Activated CD4-positive, alpha-beta T cell treated with anti-CD3 and anti-CD28 coated beads, Interleukin-2, Interleukin-6, amounts not matched to agents 100 ng/mL and 50 ng/mL, durations not matched to agents 16 hours and 8 hours (primary cell): ENCODE measurements at regions not wholly inside any gene's neighbourhood (a gene's known extent, or its start where the extent isn't known, plus 50 kb on each side); places are given as distances from the start of the nearest gene placed in this dataset.
A peak's percentile ranks its signal among the peaks of the same experiment; 100 is the strongest.

ENCODE experiments used
- DNase-seq: peaks from one replicate; pipeline ENCODE4 v3.0.0-alpha.2; 2020

- no peak for DNase-seq
Observed at GRCh38 chr4:176981551-176981950, 188.8 kb upstream of the VEGFC start.

GRCh38 chr4:176988226-176988625 is 195.5 kb upstream of the VEGFC start:
- no peak for DNase-seq

DNA sequence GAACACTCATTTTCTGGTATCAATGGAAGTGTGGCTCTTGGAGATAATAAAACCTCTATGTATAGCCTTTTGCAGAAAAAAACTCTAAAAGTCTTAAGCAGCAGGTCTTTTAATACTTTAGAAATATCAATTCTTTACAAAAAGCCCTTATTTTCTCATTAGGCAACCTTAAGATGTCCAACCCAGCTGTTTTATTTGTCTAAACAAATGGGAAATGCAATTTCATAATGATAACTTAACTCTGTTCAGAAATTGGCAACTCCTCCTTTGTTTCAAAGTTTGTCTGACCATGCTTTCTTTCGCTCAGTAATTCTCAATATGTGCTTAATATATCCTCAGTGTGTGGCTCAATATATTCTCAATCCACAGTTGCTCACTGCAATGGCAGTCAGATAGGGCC is 196.5 kb upstream of the VEGFC start:
- no peak for DNase-seq

GRCh38 chr4:176999935-177000543 is 207.3 kb upstream of the VEGFC start:
- no peak for DNase-seq

DNA sequence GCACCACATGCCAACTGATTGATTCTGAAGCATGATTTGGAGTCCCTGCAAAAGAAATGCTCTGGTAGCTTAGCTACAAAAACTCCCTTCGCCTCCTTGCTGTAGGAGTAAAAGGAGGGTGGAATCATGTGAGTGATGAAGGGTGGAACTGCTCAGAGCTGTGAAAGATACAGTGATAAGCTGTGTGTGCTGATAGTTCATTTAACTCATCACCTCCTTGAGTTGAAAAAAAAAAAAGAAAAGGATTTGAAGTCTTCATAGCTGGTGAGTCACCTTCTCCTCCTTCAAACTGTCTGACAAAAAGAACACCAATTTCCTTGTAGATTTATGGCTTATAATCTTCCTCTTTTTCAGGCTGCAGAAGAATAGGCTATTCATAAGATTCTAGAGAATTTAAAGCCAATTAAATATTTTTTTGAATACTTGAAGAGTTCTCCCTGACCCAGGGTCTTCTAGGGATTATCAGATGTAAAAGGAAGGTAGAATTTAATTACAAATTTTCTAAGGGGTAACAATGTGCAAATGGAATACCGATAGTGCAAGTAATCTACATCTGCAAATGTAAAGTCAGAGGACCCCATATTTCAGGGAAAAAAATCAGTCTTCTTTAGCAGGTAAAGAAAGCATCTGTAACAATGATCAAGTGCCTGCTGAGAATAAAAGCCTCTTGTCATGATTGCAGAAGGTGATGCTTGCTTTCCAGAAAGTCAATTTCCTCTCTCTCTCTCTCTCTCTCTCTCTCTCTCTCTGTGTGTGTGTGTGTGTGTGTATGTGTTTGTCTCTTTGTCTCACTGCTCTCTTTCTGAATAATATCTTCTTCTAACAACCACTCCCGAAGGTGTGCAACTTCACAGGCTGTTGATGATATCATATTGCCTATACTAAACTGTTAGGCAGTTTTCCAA is 208.8 kb upstream of the VEGFC start:
- no peak for DNase-seq

- DNase-seq, result peak; percentile 8
Observed at GRCh38 chr4:177005674-177006230, 213.0 kb upstream of the VEGFC start.

DNA sequence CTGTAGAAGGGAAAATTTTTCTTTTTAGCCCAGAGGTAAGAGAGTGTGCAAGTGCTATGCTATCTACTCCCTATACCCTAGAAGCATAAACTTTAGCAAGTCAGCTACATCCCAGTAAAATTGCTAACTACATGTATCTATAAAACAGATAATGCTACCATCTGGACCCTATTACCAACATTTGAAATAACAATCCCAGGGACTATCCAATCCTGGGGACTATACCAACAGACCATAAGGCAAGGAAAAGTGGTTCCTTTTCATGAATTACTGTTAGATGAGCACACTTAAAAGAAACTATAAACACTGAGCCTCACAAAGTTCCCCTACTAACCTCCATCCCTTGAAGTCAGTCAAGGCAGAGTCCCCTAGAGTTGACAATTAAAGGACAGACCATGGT is 213.6 kb upstream of the VEGFC start:
- no peak for DNase-seq

DNA sequence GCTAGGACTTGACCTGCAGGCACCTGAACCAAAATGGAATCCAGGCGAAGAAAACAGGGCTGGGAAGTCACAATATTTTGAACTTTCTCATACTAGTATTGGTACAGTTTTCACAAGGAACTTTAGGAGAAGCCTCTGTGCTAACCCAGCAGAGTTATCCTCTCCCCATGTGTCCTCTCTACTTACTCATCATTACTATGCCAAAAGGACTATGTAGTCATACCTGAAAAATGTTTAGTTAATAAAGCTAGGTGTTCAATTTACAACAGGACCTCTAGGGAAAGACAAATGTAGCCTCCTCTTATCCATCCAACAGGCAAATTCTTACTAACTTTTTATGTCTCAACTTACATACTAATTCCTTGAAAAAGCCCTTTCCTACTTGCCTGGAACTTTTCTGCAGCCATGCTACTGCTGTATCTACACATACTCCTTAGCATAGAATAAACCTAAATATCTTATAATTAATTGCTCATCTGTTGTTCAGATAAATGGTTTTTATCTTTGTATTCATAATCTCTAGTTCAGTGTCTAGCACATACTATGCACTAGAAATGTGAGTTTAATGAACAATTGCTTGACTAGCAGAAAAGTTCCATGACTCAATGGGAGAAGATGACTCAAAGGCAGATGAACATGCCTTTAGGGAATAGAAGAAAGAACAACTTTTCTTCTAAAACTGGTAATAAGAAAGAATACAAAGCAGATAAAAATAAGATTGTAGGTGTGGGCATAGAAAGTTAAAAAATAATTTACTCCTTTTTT is 215.5 kb upstream of the VEGFC start:
- no peak for DNase-seq

DNA sequence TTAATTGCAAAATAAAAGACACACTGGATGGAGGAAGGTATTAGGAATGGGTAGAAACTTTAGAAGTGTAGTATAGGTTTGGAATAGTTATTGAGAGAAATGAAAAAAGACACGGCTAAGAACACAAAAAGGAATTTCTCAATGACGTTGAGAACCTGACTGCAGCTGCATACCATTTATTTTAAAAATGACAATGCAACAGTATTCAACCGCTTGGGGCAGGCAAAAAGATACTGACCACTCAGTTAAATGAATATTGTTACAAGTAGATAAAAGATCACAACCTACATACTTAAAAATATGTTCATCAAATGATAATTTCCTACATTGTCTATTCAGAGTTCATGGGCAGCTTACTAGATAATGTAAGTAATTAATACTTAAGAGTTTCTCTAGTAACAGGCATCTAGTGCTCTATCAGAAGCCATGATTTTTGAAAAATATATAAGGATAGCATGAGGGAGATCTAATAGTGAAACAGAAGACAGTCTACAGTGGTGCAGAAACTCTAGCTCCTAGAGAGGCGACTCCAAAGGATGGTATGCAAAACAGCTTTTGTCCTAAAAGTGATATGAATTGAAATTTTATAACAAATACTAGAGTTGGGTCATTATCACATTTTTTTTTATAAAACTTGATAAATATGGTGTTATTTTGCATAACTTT is 216.2 kb upstream of the VEGFC start:
- no peak for DNase-seq

- no peak for DNase-seq
Observed at GRCh38 chr4:177010418-177010817, 217.7 kb upstream of the VEGFC start.

DNA sequence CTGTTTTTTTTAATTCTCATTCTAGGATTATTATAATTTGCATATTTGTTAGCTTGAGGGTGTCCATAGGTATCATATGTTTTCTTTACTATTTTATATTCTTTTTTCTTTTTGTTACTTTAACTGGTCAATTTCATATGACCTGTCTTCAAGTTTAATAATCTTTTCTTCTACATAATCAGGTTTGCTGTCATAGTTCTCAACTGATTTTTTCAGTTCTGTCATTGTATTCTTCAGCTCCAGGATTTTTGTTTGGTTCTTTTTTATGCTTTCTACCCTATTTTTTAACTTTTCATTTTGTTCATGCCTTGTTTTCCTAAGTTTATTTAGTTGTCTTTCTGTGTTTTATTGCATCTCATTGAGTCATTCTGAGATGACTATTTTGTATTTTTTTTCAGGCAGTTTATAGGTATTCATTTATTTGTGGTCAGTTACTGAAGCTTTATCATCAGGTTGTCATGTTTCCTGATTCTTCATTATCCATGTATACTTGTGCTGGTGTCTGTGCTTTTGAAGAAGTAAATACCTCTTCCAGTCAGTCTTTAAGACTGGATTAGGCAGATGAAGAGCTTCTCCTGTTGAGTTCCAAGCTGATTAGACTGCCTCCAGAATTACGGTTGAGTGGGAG is 220.3 kb upstream of the VEGFC start:
- DNase-seq, result no peak

DNA sequence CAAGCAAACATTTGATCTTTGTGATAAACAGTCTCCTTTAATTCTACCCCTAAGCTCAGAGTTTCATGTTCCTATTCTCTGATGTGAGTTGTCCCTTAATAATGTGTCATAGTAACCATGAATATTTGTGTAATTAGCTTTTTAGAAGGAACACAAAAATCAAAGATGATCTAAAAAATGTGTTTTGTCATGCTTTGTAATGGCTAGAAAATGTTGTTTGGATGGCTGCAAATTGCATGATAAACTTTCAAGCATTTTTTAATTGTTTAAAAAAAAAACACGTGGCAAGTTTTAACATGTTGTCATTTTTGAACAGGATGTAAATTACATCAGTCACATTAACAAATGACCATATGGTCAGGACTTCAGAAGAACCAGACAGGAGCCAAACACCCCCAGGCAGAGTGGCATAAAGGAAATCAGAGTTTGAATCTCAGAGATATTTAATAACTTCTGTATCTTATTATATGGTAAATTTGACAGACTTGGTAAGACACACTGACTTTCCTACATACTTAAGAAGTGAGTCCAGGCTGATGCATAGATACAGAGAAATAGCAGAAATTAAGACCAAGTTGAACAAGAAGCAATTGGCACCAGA is 223.9 kb upstream of the VEGFC start:
- no peak for DNase-seq

DNA sequence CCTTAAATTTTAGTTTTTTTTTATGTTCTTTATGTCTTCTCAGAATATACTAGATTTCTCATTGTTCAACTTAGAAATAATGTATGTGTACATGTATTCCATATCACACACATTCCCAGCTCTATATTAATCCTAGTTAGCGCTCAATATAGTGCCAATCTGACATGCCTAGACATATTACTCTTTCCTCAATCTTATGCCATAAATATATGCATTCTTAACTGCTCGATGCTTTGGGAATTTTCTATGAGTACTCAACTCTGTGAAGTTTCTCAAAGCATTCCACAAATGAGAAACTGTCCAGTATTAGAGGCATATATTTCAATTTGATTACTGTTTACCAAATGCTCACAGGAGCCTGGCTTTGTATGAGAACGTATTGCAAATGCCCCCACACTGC is 231.2 kb upstream of the VEGFC start:
- DNase-seq, result no peak

DNA sequence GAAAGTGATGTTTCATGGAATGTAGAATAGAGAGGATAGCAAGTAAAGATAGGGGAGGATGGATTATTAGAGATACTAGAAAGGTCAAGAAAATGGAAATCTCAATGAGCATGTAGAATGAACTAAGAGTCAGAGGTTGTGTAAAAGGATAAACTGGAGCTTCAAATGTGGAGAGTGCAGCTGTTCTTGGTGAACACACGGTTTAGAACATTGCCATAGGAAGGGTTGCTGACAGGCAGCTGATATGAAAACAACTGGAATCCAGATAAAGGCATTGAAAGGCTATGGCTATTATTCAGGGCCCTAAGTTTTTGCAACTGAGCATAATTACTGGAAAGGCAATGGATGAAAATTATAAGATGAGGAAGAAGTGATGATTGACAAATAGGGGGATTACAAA is 239.6 kb upstream of the VEGFC start:
- DNase-seq, result no peak

DNA sequence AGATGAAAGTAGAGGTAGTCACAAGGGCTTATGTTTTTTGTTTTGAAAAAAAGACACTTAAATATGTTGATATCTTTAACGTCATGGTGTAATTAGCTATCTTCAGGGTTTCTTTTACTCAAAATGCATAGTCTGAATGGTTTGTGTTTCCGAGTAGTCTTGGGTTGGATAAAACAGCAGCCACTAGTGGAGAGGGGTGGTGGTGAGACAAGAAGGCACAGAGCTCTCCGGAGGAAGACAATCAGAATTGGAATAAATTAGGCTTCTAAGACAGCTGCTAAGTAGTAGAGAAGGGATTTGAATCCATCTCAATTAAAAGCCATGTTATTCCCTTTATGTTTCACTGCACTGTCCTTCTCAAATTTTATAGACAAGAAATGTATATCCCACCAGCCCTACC is 240.4 kb upstream of the VEGFC start:
- DNase-seq, result no peak

DNA sequence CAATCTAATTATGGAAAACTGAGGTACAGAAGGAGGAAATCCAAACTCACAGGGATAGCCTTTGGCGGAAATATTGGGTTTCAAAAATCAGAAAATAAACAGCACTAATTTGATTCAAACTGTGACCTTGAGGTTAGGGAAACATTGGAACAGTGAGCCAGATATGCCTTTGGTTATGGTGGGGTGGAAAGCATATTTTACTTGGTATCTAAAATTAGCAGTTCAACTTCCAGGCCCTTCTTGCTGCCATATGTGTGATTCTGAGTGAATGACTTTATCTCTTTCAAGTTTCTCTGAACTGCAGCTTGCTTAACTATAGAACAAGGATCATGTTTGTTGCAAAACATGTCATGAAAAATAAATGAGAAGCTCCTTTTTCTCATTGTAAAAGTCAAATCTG is 240.9 kb upstream of the VEGFC start:
- DNase-seq, result no peak

DNA sequence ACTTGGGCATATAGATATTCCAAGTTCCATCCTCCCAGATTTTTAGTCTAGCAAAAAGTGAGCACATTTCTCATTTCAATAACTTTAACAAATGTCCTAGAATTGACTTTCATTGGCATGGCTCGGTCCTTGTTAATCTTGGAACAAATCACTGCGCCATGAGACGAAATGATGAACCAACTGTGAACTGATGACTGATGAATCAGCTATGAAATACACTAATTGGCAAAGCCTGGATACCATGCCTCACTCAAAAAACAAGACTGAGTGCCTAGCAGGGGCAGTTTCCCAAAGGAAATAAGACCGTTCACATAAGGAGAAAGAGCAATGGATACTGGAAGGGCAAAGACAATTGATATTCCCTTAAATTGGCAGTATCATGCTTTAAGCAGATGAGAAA is 248.6 kb upstream of the VEGFC start:
- DNase-seq, result no peak

GRCh38 chr4:177047070-177047850 is 254.5 kb upstream of the VEGFC start:
- peak; percentile 67 for DNase-seq

DNA sequence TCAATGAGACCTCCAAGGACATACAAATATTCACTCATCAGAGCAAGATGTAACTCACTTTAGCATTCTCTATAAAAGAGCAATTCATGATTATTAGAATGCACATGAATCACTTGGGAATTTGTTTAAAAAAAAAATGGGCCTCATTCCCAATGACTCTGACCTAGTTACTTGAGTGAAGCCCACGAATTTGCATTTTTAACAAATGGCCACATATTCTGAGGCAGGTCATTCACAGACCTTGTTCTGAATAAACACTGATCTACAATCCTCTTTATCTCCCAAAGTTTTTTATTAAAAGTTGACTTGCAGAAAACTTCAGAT is 255.1 kb upstream of the VEGFC start:
- no peak for DNase-seq

- peak; percentile 55 for DNase-seq
Observed at GRCh38 chr4:177051473-177052060, 258.1 kb upstream of the NEIL3 start.
